ENCODE measurements at regions not wholly inside any gene's neighbourhood (a gene's known extent, or its start where the extent isn't known, plus 50 kb on each side); places are given as distances from the start of the nearest gene placed in this dataset.

DNA sequence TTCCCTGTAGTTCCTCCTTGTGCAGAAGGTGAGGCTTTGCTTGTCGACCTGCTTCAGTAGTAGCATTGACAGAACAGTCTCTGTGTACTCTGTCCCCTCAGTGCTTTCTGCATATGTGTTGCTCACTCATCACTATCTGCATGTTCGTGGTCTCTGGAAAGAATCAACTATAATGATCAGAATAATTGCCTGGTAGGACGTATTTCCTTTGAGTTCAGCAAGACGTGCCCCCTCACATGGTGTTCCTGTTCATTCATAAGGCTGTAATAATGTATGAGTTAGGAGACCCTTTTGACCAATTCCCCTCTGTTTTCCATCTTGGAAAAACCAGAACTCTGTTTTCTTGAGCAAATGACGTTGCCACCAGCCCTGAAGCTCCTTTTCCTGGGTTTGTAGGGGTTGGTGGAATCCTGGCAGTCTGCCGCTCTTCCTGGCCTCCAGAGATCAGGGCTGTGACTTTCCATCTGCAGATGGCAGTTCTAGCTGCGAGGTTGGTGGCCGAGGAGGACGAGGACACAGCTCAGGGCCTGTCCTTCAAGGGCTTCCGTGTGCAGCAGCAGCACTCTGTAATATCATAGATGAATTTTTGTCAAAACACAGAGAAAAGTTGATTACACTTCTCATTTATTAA, 61.9 kb downstream of the EXOSC2 start:
- DNase-seq (ENCODE audit: low read depth) = peak; percentile 17

DNA sequence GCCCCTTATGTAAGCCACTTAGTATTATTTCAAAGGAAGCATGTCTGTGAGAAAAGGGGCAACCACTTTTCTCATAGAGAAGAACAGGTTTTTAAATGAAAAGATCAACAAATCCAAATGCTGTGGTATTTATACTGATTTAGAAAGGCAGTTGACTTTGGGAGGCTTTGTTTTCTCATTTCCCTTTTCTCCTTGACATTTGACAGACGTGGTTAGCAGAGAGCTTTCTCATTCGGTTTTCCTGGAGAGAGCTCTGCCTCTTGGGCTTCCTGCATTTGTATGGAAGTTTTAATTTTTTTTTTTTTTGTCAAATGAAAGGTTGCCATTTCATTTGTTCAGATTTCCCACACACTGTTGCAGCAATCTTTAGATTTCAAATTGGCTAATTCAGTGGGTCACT, 62.5 kb downstream of the EXOSC2 start:
- DNase-seq (ENCODE audit: low read depth) = peak; percentile 36

DNA sequence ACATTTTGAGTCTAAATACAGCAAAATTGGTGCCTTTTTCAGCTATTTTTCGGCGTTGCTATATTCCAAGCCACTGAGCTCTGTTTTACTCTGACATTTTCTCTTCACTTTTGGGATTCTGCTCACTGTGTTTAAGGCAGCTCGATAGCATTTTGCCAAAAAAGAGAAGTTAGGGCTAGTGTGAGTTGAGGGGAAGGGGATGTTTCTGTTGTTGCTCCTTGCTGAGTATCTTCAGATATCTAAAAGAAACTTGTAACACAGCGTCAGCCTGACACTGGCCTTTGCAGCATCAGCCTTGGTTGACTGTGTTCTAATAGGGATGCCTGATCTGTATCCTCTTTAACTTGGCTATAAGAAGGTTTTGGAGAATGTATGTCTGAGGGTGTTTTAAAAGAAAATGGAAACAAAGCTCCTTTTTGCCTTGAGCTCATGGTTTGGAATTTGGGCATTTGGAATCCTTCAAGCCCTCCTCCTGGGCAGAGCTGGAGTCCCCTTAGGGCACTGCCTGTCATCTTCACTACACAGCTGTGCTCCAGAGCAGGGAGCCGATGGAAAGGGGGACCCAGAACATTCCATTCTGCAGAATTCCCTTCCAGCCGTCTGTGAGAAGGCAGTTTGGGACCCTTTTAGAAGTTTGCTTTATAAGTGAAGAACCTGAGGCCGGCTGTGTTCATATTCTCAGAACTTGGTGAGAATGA, 63.0 kb downstream of the EXOSC2 start:
- peak; percentile 37 for DNase-seq (ENCODE audit: low read depth)

DNA sequence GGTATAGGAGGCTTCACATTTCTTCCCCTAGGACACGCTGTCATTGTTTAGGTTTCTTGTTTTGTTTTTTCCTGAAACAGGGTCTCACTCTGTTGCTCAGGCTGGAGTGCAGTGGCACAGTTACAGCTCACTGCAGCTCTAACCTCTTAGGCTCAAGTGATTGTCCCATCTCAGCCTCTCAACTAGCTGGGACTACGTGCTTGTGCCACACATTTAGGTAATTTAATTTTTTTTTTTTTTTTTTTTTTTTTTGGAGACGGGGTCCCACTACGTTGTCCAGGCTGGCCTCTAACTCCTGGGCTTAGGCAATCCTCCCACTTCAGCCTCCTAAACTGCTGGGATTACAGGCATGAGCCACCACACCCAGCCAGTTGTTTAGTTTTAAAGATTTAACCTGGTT, 66.2 kb downstream of the EXOSC2 start:
- DNase-seq (ENCODE audit: low read depth) = no peak

DNA sequence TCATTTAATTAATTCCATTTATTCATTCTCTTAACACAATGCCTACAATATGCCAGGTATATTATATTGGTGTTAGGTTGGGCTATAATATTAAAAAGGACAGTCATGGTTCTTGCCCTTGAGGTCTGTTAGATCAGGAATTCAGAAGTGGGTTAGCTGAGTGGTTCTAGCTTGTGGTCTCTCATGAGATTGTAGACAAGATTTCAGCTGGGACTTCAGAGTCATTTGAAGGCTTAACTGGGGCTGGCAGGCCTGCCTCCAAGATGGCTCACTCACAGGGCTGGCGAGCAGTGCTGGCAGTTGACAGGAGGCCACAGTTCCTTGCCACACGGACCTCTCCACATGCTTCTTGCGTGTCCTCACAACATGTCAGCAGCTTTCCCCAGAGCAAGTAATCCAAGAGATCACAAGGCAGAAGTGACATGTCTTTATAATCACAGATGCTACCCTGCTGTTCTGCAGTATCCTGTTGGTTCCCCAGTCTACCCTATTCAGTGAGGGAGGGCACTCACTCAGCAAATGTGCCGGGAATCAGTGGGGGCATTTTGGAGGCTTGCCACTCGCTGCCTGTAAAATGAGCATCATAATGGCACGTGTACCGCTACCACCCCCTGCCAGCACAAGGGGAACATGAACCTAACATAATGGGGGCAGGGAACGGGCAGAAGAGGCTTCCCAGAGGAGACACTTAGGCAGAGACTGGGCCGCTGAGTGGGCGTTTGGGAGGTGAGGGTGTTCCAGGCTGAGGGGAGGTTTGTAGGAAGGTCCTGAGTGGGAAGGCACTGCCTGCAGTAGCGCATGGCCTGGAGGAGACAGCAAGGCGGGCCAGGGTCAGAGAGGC, 70.0 kb downstream of the EXOSC2 start:
- no peak for DNase-seq (ENCODE audit: low read depth)

DNA sequence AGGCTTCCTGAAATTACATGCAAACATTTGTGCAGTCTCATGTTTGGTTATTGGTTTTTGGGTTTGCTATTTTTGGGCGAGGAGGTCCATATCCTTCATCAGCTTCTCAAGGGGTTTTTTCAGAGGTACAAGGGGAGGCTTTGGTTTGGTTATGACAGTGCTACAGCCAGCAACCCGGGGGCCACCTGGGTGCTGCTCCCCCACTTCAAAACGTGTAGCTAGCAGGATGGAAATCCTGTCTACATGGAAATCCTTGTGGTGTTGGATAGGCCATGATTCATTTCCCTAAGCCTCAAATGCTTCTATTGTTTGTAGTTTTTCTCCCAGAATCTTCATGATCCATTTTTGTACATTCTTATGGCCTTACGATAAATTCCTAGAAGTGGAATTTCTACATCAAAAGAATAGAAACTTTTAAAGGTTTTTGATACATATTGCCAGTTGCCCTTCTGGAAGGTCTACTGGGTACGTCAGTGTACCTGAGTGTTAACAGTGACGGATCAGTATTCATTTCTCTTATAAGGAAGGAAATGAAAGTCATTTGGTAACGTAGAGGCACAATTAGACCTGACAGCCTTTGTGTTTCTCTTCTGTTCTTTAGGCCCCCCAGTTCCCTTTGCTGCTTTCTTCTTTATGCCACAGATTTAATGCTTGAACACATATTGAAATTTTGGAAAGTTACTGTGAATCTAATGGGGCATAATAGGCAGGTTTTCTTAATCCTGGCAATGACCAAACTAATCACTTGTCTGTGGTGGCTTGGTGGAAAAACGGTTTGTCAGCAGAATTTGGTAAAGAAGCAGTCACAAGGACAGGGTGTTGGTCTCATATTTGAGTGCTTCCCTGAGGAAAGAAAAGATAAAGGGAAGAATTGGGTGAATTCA, 69.7 kb upstream of the ABL1 start:
- DNase-seq (ENCODE audit: low read depth) = peak; percentile 46

DNA sequence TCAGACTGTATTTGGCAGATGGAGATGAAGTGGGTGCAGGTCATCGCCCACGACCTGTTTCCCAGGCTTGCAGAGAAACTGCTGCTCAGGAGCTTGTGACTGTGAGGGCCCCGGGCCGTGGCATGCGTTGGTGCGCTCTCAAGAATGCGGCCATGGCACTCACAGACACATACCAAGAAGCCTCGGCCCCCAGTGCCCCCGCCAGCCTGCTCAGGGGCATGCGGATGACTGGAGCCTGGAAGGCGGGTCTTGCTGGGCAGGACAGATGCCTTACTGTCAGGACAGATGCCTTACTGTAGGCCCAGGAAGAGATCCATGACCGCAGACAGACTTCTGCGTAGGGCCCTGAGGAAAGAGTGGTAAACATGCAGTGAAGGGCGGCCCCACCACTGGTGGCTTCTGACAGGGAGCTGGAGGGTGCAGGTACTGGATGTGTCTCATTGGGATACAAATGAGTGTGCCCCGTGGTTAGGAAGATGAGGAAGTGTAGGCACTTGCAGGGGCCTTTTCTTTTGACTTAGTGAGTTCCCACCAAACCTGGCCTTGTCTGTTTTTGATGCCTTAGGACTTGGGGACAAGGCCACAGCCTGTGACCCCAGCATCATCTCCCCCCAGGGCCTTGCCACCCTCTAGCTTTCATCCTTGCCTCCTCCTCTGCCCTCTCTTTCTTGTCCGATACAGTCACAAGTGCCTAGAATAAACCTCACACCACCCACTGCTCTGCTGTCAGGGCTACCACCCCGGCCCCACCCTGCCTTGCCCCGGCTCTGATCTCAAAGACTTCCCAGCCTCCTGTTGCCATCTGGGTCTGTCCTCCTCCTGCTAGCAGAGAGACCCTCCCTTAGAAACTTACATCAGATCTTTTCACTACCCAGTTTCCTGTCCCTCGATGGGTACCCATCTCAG, 68.8 kb upstream of the ABL1 start:
- peak; percentile 45 for DNase-seq (ENCODE audit: low read depth)

DNA sequence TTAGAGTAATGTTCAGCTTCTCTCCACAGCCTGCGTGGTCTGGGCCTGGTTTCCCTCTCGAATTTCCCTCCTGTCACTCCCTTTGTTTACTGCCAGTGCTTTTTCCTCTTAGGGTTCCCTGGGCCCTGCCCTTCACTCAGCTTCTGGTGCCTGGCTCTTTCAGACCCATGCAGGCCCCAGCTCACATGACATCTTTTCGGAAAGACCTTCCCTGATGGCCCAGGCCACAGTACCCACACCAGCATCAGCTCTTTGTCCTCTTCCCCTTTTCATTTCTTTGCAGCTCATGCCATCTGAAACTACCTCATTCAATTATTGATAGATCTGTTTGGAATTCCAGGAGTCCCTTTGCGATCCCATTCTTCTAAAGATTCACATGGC, 68.1 kb upstream of the ABL1 start:
- DNase-seq (ENCODE audit: low read depth) = no peak

DNA sequence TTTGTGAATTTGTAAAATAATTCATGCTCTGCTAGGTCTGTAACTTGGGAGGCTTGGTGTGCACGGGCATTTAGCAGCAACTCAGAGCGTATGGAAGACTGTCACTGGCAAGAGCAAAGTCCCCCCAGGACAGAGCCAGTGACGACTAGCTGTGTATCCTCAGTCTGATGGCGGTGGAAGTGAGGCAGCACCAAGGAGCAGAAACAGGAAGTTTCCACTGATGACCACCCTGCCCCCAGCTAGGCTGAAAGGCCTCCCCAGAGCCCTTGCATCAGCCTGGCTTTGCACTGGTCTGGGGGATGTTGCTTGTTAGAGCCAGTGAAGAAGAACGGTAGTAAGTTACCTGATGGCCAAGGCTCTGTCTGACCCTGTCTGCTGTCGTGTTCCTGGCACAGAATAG, 66.8 kb upstream of the ABL1 start:
- DNase-seq (ENCODE audit: low read depth) = peak; percentile 53

DNA sequence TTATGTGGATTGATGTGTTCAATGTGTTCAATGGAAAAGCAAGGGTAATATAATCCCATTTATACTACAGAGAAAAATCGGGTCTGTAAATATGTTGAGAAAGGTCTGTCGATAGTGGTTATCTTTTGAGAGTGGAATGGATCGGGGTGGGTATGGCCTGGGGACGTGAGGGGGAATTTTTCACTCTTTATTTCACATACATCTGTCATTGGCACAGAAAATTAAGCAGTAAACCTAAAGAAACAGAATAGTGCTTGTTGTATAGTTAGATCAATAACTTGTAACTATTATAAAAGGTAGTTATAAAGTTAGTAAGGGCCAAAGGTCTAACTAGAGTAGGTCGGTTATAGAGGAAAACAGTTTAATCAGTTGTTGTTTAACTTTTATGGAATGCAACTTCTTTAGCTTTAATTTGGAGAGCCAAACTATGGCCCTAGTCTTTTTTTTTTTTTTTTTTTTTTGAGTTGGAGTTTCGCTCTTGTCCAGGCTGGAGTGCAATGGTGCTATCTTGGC, 66.1 kb upstream of the ABL1 start:
- no peak for DNase-seq (ENCODE audit: low read depth)

DNA sequence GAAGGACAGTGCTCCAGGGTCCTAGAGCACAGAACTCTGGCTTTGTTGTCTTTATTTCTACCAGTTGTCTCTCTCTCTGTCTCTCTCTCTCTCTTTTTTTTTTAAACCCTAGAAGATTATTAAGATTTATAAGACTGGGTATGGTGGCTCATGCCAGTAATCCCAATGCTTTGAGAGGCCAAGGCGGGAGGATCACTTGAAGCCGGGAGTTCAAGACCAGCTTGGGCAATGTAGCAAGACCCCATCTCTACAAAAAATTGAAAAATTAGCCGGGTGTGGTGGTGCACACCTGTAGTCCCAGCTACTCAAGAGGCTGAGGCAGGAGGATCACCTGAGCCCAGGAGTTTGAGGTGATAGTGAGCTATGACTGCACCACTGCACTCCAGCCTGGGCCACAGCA, 65.0 kb upstream of the ABL1 start:
- DNase-seq (ENCODE audit: low read depth) = no peak

DNA sequence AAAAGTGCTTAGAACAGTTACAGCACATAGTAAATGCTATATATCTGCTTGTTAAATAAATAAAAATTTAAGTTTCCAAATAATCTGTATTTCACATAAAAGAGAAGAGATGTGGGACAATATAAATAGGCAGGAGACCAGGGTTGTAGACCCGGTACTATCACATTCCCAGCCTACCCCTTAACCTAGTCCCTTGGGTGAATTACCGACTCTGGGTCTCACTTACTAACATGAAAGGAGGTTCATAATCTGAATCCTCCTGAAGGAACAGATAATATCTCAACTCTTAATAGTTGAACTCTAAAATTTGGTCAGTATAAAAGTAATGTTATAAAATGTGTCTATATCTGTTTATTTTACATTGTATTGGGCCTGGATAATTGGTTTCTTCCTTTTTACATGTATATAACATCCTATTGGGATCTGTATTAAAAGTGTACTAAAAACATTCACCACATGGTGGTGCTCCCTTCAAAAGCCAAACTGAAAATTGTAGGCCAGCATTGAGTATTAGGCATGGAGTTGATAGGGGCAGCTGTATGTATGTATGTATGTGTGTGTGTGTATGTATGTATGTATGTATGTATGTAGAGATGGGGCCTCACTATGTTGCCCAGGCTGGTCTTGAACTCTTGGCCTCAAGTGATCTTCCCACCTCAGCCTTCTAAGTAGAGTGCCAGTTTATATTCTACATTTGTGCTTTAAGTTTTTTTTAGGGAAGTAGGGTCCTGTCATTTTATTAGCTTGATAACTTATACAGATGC, 64.2 kb upstream of the ABL1 start:
- peak; percentile 75 for DNase-seq (ENCODE audit: low read depth)

DNA sequence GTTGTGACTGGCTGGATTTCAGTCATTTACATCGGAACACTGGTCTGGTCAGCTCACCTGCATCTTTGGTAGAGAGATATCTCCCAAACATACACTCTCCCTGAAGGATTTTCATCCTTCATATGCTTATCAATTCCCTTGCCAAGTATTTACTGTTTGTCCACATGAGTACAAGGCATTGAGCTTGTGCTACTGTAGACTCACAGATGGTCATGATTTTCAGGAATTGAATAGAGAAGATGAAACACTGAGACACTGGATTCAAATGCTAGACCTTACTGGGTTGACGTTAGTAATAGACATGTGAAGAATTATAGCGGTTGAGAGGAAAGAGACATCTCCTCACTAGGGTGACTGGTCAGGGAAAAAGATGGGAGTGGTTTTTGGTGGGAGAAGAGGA, 62.9 kb upstream of the ABL1 start:
- DNase-seq (ENCODE audit: low read depth) = no peak

DNA sequence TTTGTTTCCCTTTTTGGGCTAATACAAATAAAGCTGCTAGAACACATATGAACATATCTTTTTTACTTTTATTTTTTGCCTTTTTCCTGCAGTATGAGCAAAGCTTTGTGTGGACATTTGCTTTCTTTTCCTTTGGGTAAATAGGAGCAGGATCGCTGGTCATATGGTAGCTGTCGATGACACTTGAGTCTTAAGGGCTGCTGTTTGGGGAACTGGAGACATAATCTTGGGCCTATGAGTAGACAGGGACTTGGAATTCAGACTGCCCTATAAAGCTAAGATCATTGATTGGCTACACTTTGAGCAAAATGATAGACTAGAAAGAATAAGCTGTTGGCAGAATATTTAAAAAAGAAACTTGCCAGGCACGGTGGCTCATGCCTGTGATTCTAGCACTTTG, 60.9 kb upstream of the ABL1 start:
- DNase-seq (ENCODE audit: low read depth) = no peak

DNA sequence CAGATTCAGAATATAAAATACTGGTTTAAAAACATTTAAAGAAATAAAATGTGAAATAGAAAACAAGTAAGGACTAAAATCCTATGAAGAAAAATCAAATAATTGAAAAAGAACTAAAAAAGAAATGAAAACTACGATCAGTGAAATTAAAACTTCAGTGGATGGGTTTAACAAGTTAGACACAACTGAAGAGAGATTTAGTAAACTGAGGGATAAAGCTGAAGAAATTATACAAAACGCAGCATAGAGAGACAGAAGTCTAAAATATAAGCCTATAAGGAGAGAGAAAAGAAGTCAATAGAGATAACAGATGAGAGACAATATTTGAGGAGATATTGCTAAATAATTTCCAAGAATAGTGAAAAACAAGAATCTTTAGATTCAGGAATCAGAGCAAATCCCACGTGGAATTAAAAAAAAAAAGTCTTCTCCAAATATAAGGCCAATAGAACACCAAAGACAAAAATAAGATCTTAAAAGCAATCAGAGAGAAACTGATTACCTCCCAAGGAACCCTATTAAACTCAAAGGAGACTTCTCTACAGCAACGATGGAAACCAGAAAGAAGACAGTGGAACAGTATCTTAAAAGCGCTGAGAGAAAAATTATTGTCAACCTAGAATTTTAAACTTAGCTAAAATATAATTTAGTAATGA, 59.6 kb upstream of the ABL1 start:
- DNase-seq (ENCODE audit: low read depth) = no peak

DNA sequence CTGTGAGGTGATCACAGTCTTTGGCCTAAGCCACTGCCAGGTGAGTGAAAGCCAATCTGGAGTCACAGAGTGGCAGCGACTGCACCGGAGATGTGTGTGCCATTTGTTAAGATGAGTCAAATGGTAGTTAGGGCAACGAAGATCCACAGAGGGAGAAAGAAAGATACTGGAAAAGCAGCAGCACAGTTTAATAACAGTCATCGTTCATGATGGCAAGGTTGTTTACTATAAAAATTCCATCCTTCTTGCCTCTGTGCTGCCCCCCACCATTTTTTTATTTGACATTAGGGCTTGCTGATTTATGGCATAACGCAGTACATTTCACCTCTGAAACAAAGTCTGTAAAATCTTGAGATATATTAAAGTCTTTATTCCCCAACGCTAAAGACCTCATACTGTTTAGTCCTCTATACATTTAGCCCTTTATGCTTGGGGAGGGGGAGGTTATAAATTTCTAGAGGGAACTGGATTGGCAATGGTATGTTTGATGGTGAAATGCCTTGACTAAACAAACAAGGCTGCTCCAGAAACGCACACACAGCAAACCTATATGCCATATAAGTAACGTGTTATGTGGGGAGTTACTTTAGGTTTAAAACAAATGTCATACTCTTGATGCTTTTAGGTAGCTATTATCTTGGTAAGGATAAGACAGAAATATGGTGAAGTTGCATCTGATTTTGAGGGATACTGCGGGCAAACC, 55.8 kb upstream of the ABL1 start:
- DNase-seq (ENCODE audit: low read depth) = peak; percentile 46

DNA sequence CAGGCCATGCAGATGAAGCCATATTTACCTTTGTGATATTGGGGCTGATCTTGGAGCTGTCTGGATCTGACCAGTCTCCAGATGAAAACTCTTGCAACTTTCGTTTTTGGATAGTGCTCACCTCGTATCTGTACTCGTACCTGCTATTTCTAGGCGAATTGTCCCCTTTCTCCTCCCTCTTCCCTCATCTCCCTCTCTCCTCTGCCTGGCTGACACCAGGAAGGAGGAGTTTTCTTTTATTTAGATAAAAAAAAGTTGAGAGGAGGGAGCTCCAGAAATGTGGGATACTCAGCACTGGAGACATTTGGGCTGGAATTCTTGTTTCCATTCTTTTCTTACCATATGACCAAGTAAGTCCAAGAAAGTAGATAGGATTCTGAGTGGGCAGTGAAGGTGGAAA, 54.6 kb upstream of the ABL1 start:
- DNase-seq (ENCODE audit: low read depth) = peak; percentile 49

DNA sequence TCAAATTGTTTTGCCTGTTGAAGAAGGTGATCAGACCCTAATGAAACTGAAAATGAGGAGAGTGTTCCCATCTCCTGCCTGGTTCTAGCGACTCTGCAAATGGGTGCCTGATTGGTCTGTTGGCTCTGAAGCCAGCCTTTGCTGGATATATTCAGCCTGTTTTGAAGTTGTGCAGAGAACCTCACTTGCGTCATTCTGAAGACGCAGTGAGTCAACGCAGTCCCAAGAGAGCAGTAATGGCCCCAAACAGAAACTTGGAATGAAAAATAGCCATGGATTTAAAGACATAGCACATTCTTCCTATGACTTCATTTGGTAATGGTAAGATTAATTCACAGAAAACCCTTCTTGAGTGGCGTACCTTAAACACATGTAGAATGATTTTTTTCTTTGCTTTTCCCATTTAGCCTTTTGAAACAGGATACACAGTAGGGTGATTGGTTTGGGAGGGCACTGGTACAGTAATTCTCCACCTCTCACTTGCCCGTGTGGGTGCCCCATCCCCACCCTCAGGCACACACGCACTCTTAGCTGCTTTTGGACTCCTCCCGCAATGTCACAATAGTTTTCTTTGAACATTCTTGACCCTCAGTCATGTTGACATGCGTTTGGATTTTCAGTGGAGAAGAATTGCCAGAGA, 54.1 kb upstream of the ABL1 start:
- peak; percentile 88 for DNase-seq (ENCODE audit: low read depth)

All from EH (cell line).